ENCODE measurements at regions not wholly inside any gene's neighbourhood (a gene's known extent, or its start where the extent isn't known, plus 50 kb on each side); places are given as distances from the start of the nearest gene placed in this dataset.

GRCh38 chr19:28534766-28535351 lies 678.1 kb downstream of the UQCRFS1 start:
- no peak overlapping the region for H3K9ac ChIP-seq (ENCODE audit: low read length in 5 of 5)
- H3K27ac ChIP-seq (ENCODE audit: low read depth, low read length): no peak overlapping the region
- no peaks in the 10 kb centered on the region for H3K36me3 ChIP-seq (ENCODE audit: control insufficient read depth in 5 of 5, insufficient read depth in 5 of 5, low read length in 5 of 5)
- H3K27me3 ChIP-seq (ENCODE audit: control insufficient read depth in 5 of 5, insufficient read depth in 4 of 5, low read length in 5 of 5): no peaks in the 10 kb centered on the region
- peaks cover 2 to 22% (median 8%) of the 10 kb centered on the region in 5 donors for H3K9me3 ChIP-seq (ENCODE audit: control insufficient read depth in 5 of 5, low read length in 5 of 5)
- H3K4me1 ChIP-seq (ENCODE audit: control insufficient read depth in 5 of 5, insufficient read depth in 5 of 5, low read length in 5 of 5): no peaks in the 10 kb centered on the region
- H3K4me3 ChIP-seq (ENCODE audit: low read depth in 1 of 5, low read length in 5 of 5): no peak overlapping the region

GRCh38 chr19:28532765-28533341 lies 680.1 kb downstream of the UQCRFS1 start:
- Histone ChIP-seq H3K9me3 (ENCODE audit: control insufficient read depth in 5 of 5, low read length in 5 of 5) (peaks cover 2 to 21% (median 8%) of the 10 kb centered on the region in 5 donors), H3K4me3 (ENCODE audit: low read depth in 1 of 5, low read length in 5 of 5) (no peak overlapping the region), H3K9ac (ENCODE audit: low read length in 5 of 5) (no peak overlapping the region), H3K4me1 (ENCODE audit: control insufficient read depth in 5 of 5, insufficient read depth in 5 of 5, low read length in 5 of 5) (no peaks in the 10 kb centered on the region), H3K27ac (ENCODE audit: low read depth, low read length) (no peak overlapping the region), H3K36me3 (ENCODE audit: control insufficient read depth in 5 of 5, insufficient read depth in 5 of 5, low read length in 5 of 5) (no peaks in the 10 kb centered on the region), H3K27me3 (ENCODE audit: control insufficient read depth in 5 of 5, insufficient read depth in 4 of 5, low read length in 5 of 5) (no peaks in the 10 kb centered on the region)

- Histone ChIP-seq H3K9me3 (ENCODE audit: control insufficient read depth in 5 of 5, low read length in 5 of 5) (peaks cover under 1 to 13% (median 2%) of the 10 kb centered on the region in 5 donors), H3K27ac (ENCODE audit: low read depth, low read length) (no peak overlapping the region), H3K9ac (ENCODE audit: low read length in 5 of 5) (no peak overlapping the region), H3K4me3 (ENCODE audit: low read depth in 1 of 5, low read length in 5 of 5) (no peak overlapping the region), H3K27me3 (ENCODE audit: control insufficient read depth in 5 of 5, insufficient read depth in 4 of 5, low read length in 5 of 5) (no peaks in the 10 kb centered on the region), H3K4me1 (ENCODE audit: control insufficient read depth in 5 of 5, insufficient read depth in 5 of 5, low read length in 5 of 5) (no peaks in the 10 kb centered on the region), H3K36me3 (ENCODE audit: control insufficient read depth in 5 of 5, insufficient read depth in 5 of 5, low read length in 5 of 5) (no peaks in the 10 kb centered on the region)
Observed at GRCh38 chr19:28531979-28532378, 681.0 kb downstream of the UQCRFS1 start.

GRCh38 chr19:28530406-28531035 lies 682.4 kb downstream of the UQCRFS1 start:
- Histone ChIP-seq H3K36me3 (ENCODE audit: control insufficient read depth in 5 of 5, insufficient read depth in 5 of 5, low read length in 5 of 5) (no peaks in the 10 kb centered on the region), H3K27me3 (ENCODE audit: control insufficient read depth in 5 of 5, insufficient read depth in 4 of 5, low read length in 5 of 5) (no peaks in the 10 kb centered on the region), H3K9me3 (ENCODE audit: control insufficient read depth in 5 of 5, low read length in 5 of 5) (peaks cover 0 to 3% (median 0%) of the 10 kb centered on the region in 5 donors), H3K9ac (ENCODE audit: low read length in 5 of 5) (no peak overlapping the region), H3K27ac (ENCODE audit: low read depth, low read length) (no peak overlapping the region), H3K4me1 (ENCODE audit: control insufficient read depth in 5 of 5, insufficient read depth in 5 of 5, low read length in 5 of 5) (no peaks in the 10 kb centered on the region), H3K4me3 (ENCODE audit: low read depth in 1 of 5, low read length in 5 of 5) (no peak overlapping the region)

- Histone ChIP-seq H3K36me3 (ENCODE audit: control insufficient read depth in 5 of 5, insufficient read depth in 5 of 5, low read length in 5 of 5) (no peaks in the 10 kb centered on the region), H3K27me3 (ENCODE audit: control insufficient read depth in 5 of 5, insufficient read depth in 4 of 5, low read length in 5 of 5) (no peaks in the 10 kb centered on the region), H3K27ac (ENCODE audit: low read depth, low read length) (no peak overlapping the region), H3K4me3 (ENCODE audit: low read depth in 1 of 5, low read length in 5 of 5) (no peak overlapping the region), H3K9me3 (ENCODE audit: control insufficient read depth in 5 of 5, low read length in 5 of 5) (no peaks in the 10 kb centered on the region), H3K4me1 (ENCODE audit: control insufficient read depth in 5 of 5, insufficient read depth in 5 of 5, low read length in 5 of 5) (no peaks in the 10 kb centered on the region), H3K9ac (ENCODE audit: low read length in 5 of 5) (no peak overlapping the region)
Observed at GRCh38 chr19:28526038-28526437, 686.9 kb downstream of the UQCRFS1 start.

- no peaks in the 10 kb centered on the region for H3K27me3 ChIP-seq (ENCODE audit: control insufficient read depth in 5 of 5, insufficient read depth in 4 of 5, low read length in 5 of 5)
- no peak overlapping the region for H3K4me3 ChIP-seq (ENCODE audit: low read depth in 1 of 5, low read length in 5 of 5)
Observed at GRCh38 chr19:28523619-28524018, 689.3 kb downstream of the UQCRFS1 start.

GRCh38 chr19:28522545-28522922 lies 690.4 kb downstream of the UQCRFS1 start:
- H3K27me3 ChIP-seq (ENCODE audit: control insufficient read depth in 5 of 5, insufficient read depth in 4 of 5, low read length in 5 of 5): no peaks in the 10 kb centered on the region
- H3K36me3 ChIP-seq (ENCODE audit: control insufficient read depth in 5 of 5, insufficient read depth in 5 of 5, low read length in 5 of 5): no peaks in the 10 kb centered on the region
- H3K9ac ChIP-seq (ENCODE audit: low read length in 5 of 5): no peak overlapping the region
- H3K9me3 ChIP-seq (ENCODE audit: control insufficient read depth in 5 of 5, low read length in 5 of 5): no peaks in the 10 kb centered on the region
- H3K4me1 ChIP-seq (ENCODE audit: control insufficient read depth in 5 of 5, insufficient read depth in 5 of 5, low read length in 5 of 5): no peaks in the 10 kb centered on the region
- H3K27ac ChIP-seq (ENCODE audit: low read depth, low read length): no peak overlapping the region
- no peak overlapping the region for H3K4me3 ChIP-seq (ENCODE audit: low read depth in 1 of 5, low read length in 5 of 5)

More at GRCh38 chr19:28523619-28524018, 689.3 kb downstream of the UQCRFS1 start:
- H3K27ac ChIP-seq (ENCODE audit: low read depth, low read length): no peak overlapping the region
- H3K4me1 ChIP-seq (ENCODE audit: control insufficient read depth in 5 of 5, insufficient read depth in 5 of 5, low read length in 5 of 5): no peaks in the 10 kb centered on the region
- no peak overlapping the region for H3K9ac ChIP-seq (ENCODE audit: low read length in 5 of 5)
- H3K9me3 ChIP-seq (ENCODE audit: control insufficient read depth in 5 of 5, low read length in 5 of 5): no peaks in the 10 kb centered on the region
- H3K36me3 ChIP-seq (ENCODE audit: control insufficient read depth in 5 of 5, insufficient read depth in 5 of 5, low read length in 5 of 5): no peaks in the 10 kb centered on the region

- no peaks in the 10 kb centered on the region for H3K4me1 ChIP-seq (ENCODE audit: control insufficient read depth in 5 of 5, insufficient read depth in 5 of 5, low read length in 5 of 5)
- H3K9me3 ChIP-seq (ENCODE audit: control insufficient read depth in 5 of 5, low read length in 5 of 5): no peaks in the 10 kb centered on the region
- no peak overlapping the region for H3K27ac ChIP-seq (ENCODE audit: low read depth, low read length)
- no peak overlapping the region for H3K4me3 ChIP-seq (ENCODE audit: low read depth in 1 of 5, low read length in 5 of 5)
- H3K36me3 ChIP-seq (ENCODE audit: control insufficient read depth in 5 of 5, insufficient read depth in 5 of 5, low read length in 5 of 5): no peaks in the 10 kb centered on the region
- no peak overlapping the region for H3K9ac ChIP-seq (ENCODE audit: low read length in 5 of 5)
- H3K27me3 ChIP-seq (ENCODE audit: control insufficient read depth in 5 of 5, insufficient read depth in 4 of 5, low read length in 5 of 5): no peaks in the 10 kb centered on the region
Observed at GRCh38 chr19:28521614-28522544, 691.1 kb downstream of the UQCRFS1 start.

GRCh38 chr19:28520998-28521568 lies 691.9 kb downstream of the UQCRFS1 start:
- H3K27me3 ChIP-seq (ENCODE audit: control insufficient read depth in 5 of 5, insufficient read depth in 4 of 5, low read length in 5 of 5): no peaks in the 10 kb centered on the region
- no peak overlapping the region for H3K27ac ChIP-seq (ENCODE audit: low read depth, low read length)
- no peak overlapping the region for H3K4me3 ChIP-seq (ENCODE audit: low read depth in 1 of 5, low read length in 5 of 5)
- no peaks in the 10 kb centered on the region for H3K9me3 ChIP-seq (ENCODE audit: control insufficient read depth in 5 of 5, low read length in 5 of 5)
- no peaks in the 10 kb centered on the region for H3K4me1 ChIP-seq (ENCODE audit: control insufficient read depth in 5 of 5, insufficient read depth in 5 of 5, low read length in 5 of 5)
- no peak overlapping the region for H3K9ac ChIP-seq (ENCODE audit: low read length in 5 of 5)
- no peaks in the 10 kb centered on the region for H3K36me3 ChIP-seq (ENCODE audit: control insufficient read depth in 5 of 5, insufficient read depth in 5 of 5, low read length in 5 of 5)
